ENCODE measurements at regions not wholly inside any gene's neighbourhood (a gene's known extent, or its start where the extent isn't known, plus 50 kb on each side); places are given as distances from the start of the nearest gene placed in this dataset.

GRCh38 chr11:128294001-128294670, 293.2 kb downstream of the ETS1 start:
- POLR2A ChIA-PET, result interaction anchor here (0.7 to 21.1 kb wide), 10 partner anchors 8 to 335 kb away, joined by 3 to 691 read pairs (median 8); no protein-coding TSS in a partner anchor
- Mint-ChIP-seq H3K9me3 (peaks cover 0 to 8% (median 3%) of the 10 kb centered on the region in 11 donors), H3K36me3 (peaks cover 0 to 46% (median 8%) of the 10 kb centered on the region in 5 donors), H3K4me3 (peak overlapping the region; percentile 4 to 98 (median 34)), H3K27ac (peak overlapping the region; percentile 71 to 100 (median 98)), H3K4me1 (peaks cover 66 to 100% (median 100%) of the 10 kb centered on the region in 7 donors), H3K27me3 (no peaks in the 10 kb centered on the region)
- peak overlapping the region; percentile 98 for H3K27ac ChIP-seq (ENCODE audit: low read depth, low read length)
- no peaks in the 10 kb centered on the region for H3K36me3 ChIP-seq (ENCODE audit: control insufficient read depth in 2 of 3, insufficient read depth in 3 of 3, low read length in 3 of 3)
- intact Hi-C loops (cut with micrococcal nuclease), result no loop called here
- CTCF ChIA-PET, result interaction anchor here (0.6 to 5.5 kb wide), 2 partner anchors 61 to 337 kb away, joined by 3 to 21 read pairs; no protein-coding TSS in a partner anchor
- DNase-seq (no peak), ATAC-seq (no peak)
- H3K4me1 ChIP-seq (ENCODE audit: control insufficient read depth in 2 of 2, insufficient read depth in 2 of 2, low read length in 2 of 2), result peaks cover 71 to 94% of the 10 kb centered on the region in 2 donors
- H3K27me3 ChIP-seq (ENCODE audit: control insufficient read depth in 2 of 2, insufficient read depth in 2 of 2, low read length in 2 of 2), result no peaks in the 10 kb centered on the region
- H3K4me3 ChIP-seq (ENCODE audit: low read length), result no peak overlapping the region
- no peaks in the 10 kb centered on the region for H3K9me3 ChIP-seq (ENCODE audit: control insufficient read depth in 2 of 3, low read length in 3 of 3)

DNA sequence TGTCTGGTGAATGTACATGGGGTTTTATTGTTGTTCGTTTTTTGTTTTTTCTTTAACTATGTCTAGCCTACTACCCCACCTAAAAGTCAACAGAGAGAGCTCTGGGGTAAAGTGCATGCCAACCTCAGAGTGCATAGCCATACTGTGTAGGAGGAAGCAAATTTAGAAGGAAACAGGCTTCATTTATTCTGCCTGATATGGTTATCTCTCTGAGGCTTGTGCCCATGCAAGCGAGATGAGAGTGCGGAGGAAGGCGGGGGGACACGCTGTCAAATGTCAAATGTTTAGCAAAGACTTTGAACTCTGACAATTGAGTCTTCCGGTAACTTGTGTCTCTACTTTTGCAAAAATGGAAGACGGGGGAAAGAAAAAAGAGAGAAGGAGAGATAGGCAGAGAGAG, 295.5 kb downstream of the ETS1 start:
- Mint-ChIP-seq H3K9me3 (peaks cover 0 to 8% (median 3%) of the 10 kb centered on the region in 11 donors), H3K4me3 (peak overlapping the region; percentile 86 to 98 (median 90)), H3K36me3 (peaks cover 0 to 43% (median 8%) of the 10 kb centered on the region in 5 donors), H3K4me1 (peaks cover 51 to 100% (median 96%) of the 10 kb centered on the region in 7 donors), H3K27me3 (no peaks in the 10 kb centered on the region), H3K27ac (peak overlapping the region; percentile 93 to 100 (median 98))
- no peaks in the 10 kb centered on the region for H3K36me3 ChIP-seq (ENCODE audit: control insufficient read depth in 2 of 3, insufficient read depth in 3 of 3, low read length in 3 of 3)
- H3K27me3 ChIP-seq (ENCODE audit: control insufficient read depth in 2 of 2, insufficient read depth in 2 of 2, low read length in 2 of 2), result no peaks in the 10 kb centered on the region
- H3K4me3 ChIP-seq (ENCODE audit: low read length), result peak overlapping the region; percentile 61
- H3K9me3 ChIP-seq (ENCODE audit: control insufficient read depth in 2 of 3, low read length in 3 of 3), result no peaks in the 10 kb centered on the region
- intact Hi-C loops (cut with micrococcal nuclease), result loop anchor here (2.0 kb wide), 6 partner anchors 185 to 539 kb away; partner anchors contain the start of gene FLI1 (in 1 of the 2)
- peak in 8 of 9 donors; percentile 55 to 84 (median 82) for DNase-seq
- peak; percentile 65 for ATAC-seq
- POLR2A ChIA-PET, result interaction anchor here (0.6 to 21.1 kb wide), 14 partner anchors 9 to 539 kb away, joined by 3 to 691 read pairs (median 29); no protein-coding TSS in a partner anchor
- H3K27ac ChIP-seq (ENCODE audit: low read depth, low read length), result peak overlapping the region; percentile 98
- H3K4me1 ChIP-seq (ENCODE audit: control insufficient read depth in 2 of 2, insufficient read depth in 2 of 2, low read length in 2 of 2), result peaks cover 49 to 80% of the 10 kb centered on the region in 2 donors
- CTCF ChIA-PET, result interaction anchor here (0.8 to 9.6 kb wide), 9 partner anchors 13 to 339 kb away, joined by 3 to 148 read pairs (median 7); no protein-coding TSS in a partner anchor

GRCh38 chr11:128291007-128291406, 296.4 kb downstream of the ETS1 start:
- no peak for ATAC-seq
- H3K4me3 Mint-ChIP-seq, result peak overlapping the region; percentile 86 to 98 (median 90)
- Histone ChIP-seq H3K9me3 (ENCODE audit: control insufficient read depth in 2 of 3, low read length in 3 of 3) (no peaks in the 10 kb centered on the region), H3K27ac (ENCODE audit: low read depth, low read length) (peak overlapping the region; percentile 98), H3K4me3 (ENCODE audit: low read length) (peak overlapping the region; percentile 61), H3K4me1 (ENCODE audit: control insufficient read depth in 2 of 2, insufficient read depth in 2 of 2, low read length in 2 of 2) (peaks cover 44 to 79% of the 10 kb centered on the region in 2 donors), H3K27me3 (ENCODE audit: control insufficient read depth in 2 of 2, insufficient read depth in 2 of 2, low read length in 2 of 2) (no peaks in the 10 kb centered on the region), H3K36me3 (ENCODE audit: control insufficient read depth in 2 of 3, insufficient read depth in 3 of 3, low read length in 3 of 3) (no peaks in the 10 kb centered on the region)
- ChIA-PET POLR2A (interaction anchor here (0.7 to 21.1 kb wide), 21 partner anchors 10 to 540 kb away, joined by 3 to 691 read pairs (median 6); no protein-coding TSS in a partner anchor), CTCF (interaction anchor here (0.6 to 9.6 kb wide), 35 partner anchors 7 to 467 kb away, joined by 3 to 148 read pairs (median 5); no protein-coding TSS in a partner anchor)
- intact Hi-C loops (cut with micrococcal nuclease), result loop anchor here (2.0 kb wide), 6 partner anchors 186 to 540 kb away; partner anchors contain the start of gene FLI1 (in 1 of the 2)
- no peaks in the 10 kb centered on the region for H3K27me3 Mint-ChIP-seq
- peaks cover 0 to 8% (median 3%) of the 10 kb centered on the region in 11 donors for H3K9me3 Mint-ChIP-seq
- H3K27ac Mint-ChIP-seq, result peak overlapping the region; percentile 93 to 100 (median 98)
- no peak for DNase-seq
- peaks cover 0 to 39% (median 8%) of the 10 kb centered on the region in 5 donors for H3K36me3 Mint-ChIP-seq
- H3K4me1 Mint-ChIP-seq, result peaks cover 56 to 100% (median 96%) of the 10 kb centered on the region in 7 donors

- Histone ChIP-seq H3K4me3 (ENCODE audit: low read length) (peak overlapping the region; percentile 61), H3K36me3 (ENCODE audit: control insufficient read depth in 2 of 3, insufficient read depth in 3 of 3, low read length in 3 of 3) (no peaks in the 10 kb centered on the region), H3K9me3 (ENCODE audit: control insufficient read depth in 2 of 3, low read length in 3 of 3) (no peaks in the 10 kb centered on the region), H3K4me1 (ENCODE audit: control insufficient read depth in 2 of 2, insufficient read depth in 2 of 2, low read length in 2 of 2) (peaks cover 51 to 79% of the 10 kb centered on the region in 2 donors), H3K27ac (ENCODE audit: low read depth, low read length) (peak overlapping the region; percentile 98), H3K27me3 (ENCODE audit: control insufficient read depth in 2 of 2, insufficient read depth in 2 of 2, low read length in 2 of 2) (no peaks in the 10 kb centered on the region)
- Mint-ChIP-seq H3K27ac (peak overlapping the region; percentile 93 to 100 (median 98)), H3K27me3 (no peaks in the 10 kb centered on the region), H3K9me3 (peaks cover 0 to 6% (median 2%) of the 10 kb centered on the region in 11 donors), H3K36me3 (peaks cover 0 to 35% (median 8%) of the 10 kb centered on the region in 5 donors), H3K4me1 (peaks cover 62 to 100% (median 96%) of the 10 kb centered on the region in 7 donors), H3K4me3 (peak overlapping the region; percentile 86 to 98 (median 90))
- peak; percentile 86 for ATAC-seq
- ChIA-PET POLR2A (interaction anchor here (0.7 to 21.1 kb wide), 24 partner anchors 11 to 340 kb away, joined by 3 to 691 read pairs (median 6); no protein-coding TSS in a partner anchor), CTCF (interaction anchor here (0.5 to 9.6 kb wide), 37 partner anchors 8 to 467 kb away, joined by 3 to 148 read pairs (median 5); no protein-coding TSS in a partner anchor)
- intact Hi-C loops (cut with micrococcal nuclease), result loop anchor here (1.0 to 2.0 kb wide), 27 partner anchors 12 to 541 kb away; partner anchors contain the start of gene FLI1 (in 1 of the 2)
- peak; percentile 50 to 87 (median 81) for DNase-seq
Measured at GRCh38 chr11:128290106-128290840, 297.1 kb downstream of the ETS1 start.

DNA sequence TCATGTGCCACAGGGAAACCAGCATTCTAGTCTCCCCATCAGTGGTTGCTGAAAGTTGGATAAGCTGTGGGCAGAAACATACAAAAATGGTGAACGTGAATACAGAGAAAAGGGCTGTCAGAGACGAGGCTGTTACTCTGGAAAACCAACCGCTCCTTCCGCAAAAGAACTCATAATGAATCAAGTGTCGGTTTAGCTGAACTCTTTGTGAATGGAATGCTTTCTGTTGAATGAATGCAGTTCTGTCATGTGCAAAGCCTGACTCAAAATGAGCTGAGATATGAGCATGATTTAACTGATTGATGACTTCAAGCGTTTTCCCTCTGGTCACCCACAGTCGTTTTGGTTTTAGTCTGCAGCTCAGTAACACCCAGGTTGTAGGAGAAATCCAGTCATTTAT, 298.3 kb downstream of the ETS1 start:
- Mint-ChIP-seq H3K4me1 (peaks cover 61 to 100% (median 90%) of the 10 kb centered on the region in 7 donors), H3K9me3 (peaks cover 0 to 4% (median 0%) of the 10 kb centered on the region in 11 donors), H3K27me3 (no peaks in the 10 kb centered on the region), H3K27ac (peak overlapping the region; percentile 93 to 100 (median 98)), H3K36me3 (peaks cover 0 to 26% (median 5%) of the 10 kb centered on the region in 5 donors), H3K4me3 (peak overlapping the region in 8 of 10 donors; percentile 2 to 63 (median 32))
- Histone ChIP-seq H3K4me1 (ENCODE audit: control insufficient read depth in 2 of 2, insufficient read depth in 2 of 2, low read length in 2 of 2) (peaks cover 64 to 76% of the 10 kb centered on the region in 2 donors), H3K36me3 (ENCODE audit: control insufficient read depth in 2 of 3, insufficient read depth in 3 of 3, low read length in 3 of 3) (no peaks in the 10 kb centered on the region), H3K27ac (ENCODE audit: low read depth, low read length) (peak overlapping the region; percentile 98), H3K27me3 (ENCODE audit: control insufficient read depth in 2 of 2, insufficient read depth in 2 of 2, low read length in 2 of 2) (no peaks in the 10 kb centered on the region), H3K9me3 (ENCODE audit: control insufficient read depth in 2 of 3, low read length in 3 of 3) (no peaks in the 10 kb centered on the region), H3K4me3 (ENCODE audit: low read length) (no peak overlapping the region)
- DNase-seq (no peak), ATAC-seq (no peak)
- POLR2A ChIA-PET, result interaction anchor here (0.7 to 21.1 kb wide), 12 partner anchors 12 to 341 kb away, joined by 3 to 691 read pairs (median 34); no protein-coding TSS in a partner anchor
- CTCF ChIA-PET, result interaction anchor here (0.7 to 9.6 kb wide), 15 partner anchors 11 to 342 kb away, joined by 3 to 148 read pairs (median 6); no protein-coding TSS in a partner anchor
- intact Hi-C loops (cut with micrococcal nuclease), result loop anchor here in 1 of 2 donors (1.0 to 5.0 kb wide), 5 partner anchors 42 to 258 kb away; no protein-coding TSS in a partner anchor

All from naive thymus-derived CD4-positive, alpha-beta T cell (primary cell).